Stimulated activated CD8-positive, alpha-beta memory T cell treated with anti-CD3 and anti-CD28 coated beads, Interleukin-12 subunit alpha, Interleukin-12 subunit beta, amount 100 ng/mL, for 24 hours (primary cell): ENCODE measurements at regions not wholly inside any gene's neighbourhood (a gene's known extent, or its start where the extent isn't known, plus 50 kb on each side); places are given as distances from the start of the nearest gene placed in this dataset.
"Not testable (repeated sequence)": the region's sequence is repeated elsewhere in the genome, so short reads cannot be mapped to it uniquely, and the experiment has no call there.

Experiments
- DNase-seq: peaks from one replicate; pipeline ENCODE4 v3.0.0-alpha.2; 2020; ENCODE audit errors: extremely low read depth

- no peak for DNase-seq
Observed at GRCh38 chr15:69675731-69676130, 223.1 kb downstream of the RPLP1 start.

GRCh38 chr15:69677403-69677802 lies 224.8 kb downstream of the RPLP1 start:
- no peak for DNase-seq

GRCh38 chr15:69679623-69680228 lies 227.1 kb downstream of the RPLP1 start:
- DNase-seq = no peak

GRCh38 chr15:69684823-69685222 lies 232.2 kb downstream of the RPLP1 start:
- DNase-seq = not testable (repeated sequence)

- no peak for DNase-seq
Observed at GRCh38 chr15:69685512-69686452, 233.2 kb downstream of the RPLP1 start.

GRCh38 chr15:69686626-69687025 lies 234.0 kb downstream of the RPLP1 start:
- no peak for DNase-seq

- DNase-seq = no peak
Observed at GRCh38 chr15:69689133-69689532, 236.5 kb downstream of the RPLP1 start.

- DNase-seq = no peak
Observed at GRCh38 chr15:69691307-69692015, 238.8 kb downstream of the RPLP1 start.

GRCh38 chr15:69692342-69692741 lies 239.7 kb downstream of the RPLP1 start:
- no peak for DNase-seq

- DNase-seq = no peak
Observed at GRCh38 chr15:69693059-69693458, 240.4 kb downstream of the RPLP1 start.

GRCh38 chr15:69696946-69697345 lies 244.3 kb downstream of the RPLP1 start:
- no peak for DNase-seq

GRCh38 chr15:69697916-69698315 lies 245.3 kb downstream of the RPLP1 start:
- no peak for DNase-seq

GRCh38 chr15:69699096-69699495 lies 246.5 kb downstream of the RPLP1 start:
- DNase-seq = no peak

- DNase-seq = no peak
Observed at GRCh38 chr15:69700380-69700779, 247.8 kb downstream of the RPLP1 start.

GRCh38 chr15:69701198-69701597 lies 248.6 kb downstream of the RPLP1 start:
- no peak for DNase-seq

GRCh38 chr15:69703532-69704187 lies 251.0 kb downstream of the RPLP1 start:
- no peak for DNase-seq

GRCh38 chr15:69704229-69704628 lies 251.6 kb downstream of the RPLP1 start:
- no peak for DNase-seq

- DNase-seq = no peak
Observed at GRCh38 chr15:69704700-69705099, 252.1 kb downstream of the RPLP1 start.

- DNase-seq = no peak
Observed at GRCh38 chr15:69706353-69707097, 253.9 kb downstream of the RPLP1 start.

GRCh38 chr15:69707241-69707640 lies 254.6 kb downstream of the RPLP1 start:
- not testable (repeated sequence) for DNase-seq

- not testable (repeated sequence) for DNase-seq
Observed at GRCh38 chr15:69708436-69709122, 256.0 kb downstream of the RPLP1 start.
